ENCODE measurements at regions not wholly inside any gene's neighbourhood (a gene's known extent, or its start where the extent isn't known, plus 50 kb on each side); places are given as distances from the start of the nearest gene placed in this dataset.
A peak's percentile ranks its signal among the peaks of the same experiment; 100 is the strongest.

GRCh38 chr6:56377295-56377694 is 129.9 kb upstream of the COL21A1 start:
- DNase-seq = no peak

- no peak for DNase-seq
Observed at GRCh38 chr6:56375806-56376205, 128.4 kb upstream of the COL21A1 start.

GRCh38 chr6:56374841-56375369 is 127.5 kb upstream of the COL21A1 start:
- DNase-seq = no peak

GRCh38 chr6:56372406-56372995 is 125.1 kb upstream of the COL21A1 start:
- no peak for DNase-seq

- DNase-seq = peak; percentile 44 to 84
Observed at GRCh38 chr6:56370561-56371211, 123.3 kb upstream of the COL21A1 start.

GRCh38 chr6:56370127-56370540 is 122.8 kb upstream of the COL21A1 start:
- DNase-seq = peak; percentile 39 to 51

- no peak for DNase-seq
Observed at GRCh38 chr6:56368491-56368890, 121.1 kb upstream of the COL21A1 start.

GRCh38 chr6:56366141-56366852 is 118.9 kb upstream of the COL21A1 start:
- no peak for DNase-seq

- no peak for DNase-seq
Observed at GRCh38 chr6:56364827-56365339, 117.5 kb upstream of the COL21A1 start.

GRCh38 chr6:56364431-56364826 is 117.0 kb upstream of the COL21A1 start:
- DNase-seq = no peak

GRCh38 chr6:56363796-56364430 is 116.5 kb upstream of the COL21A1 start:
- no peak for DNase-seq

- DNase-seq = no peak
Observed at GRCh38 chr6:56361812-56362211, 114.4 kb upstream of the COL21A1 start.

- DNase-seq = peak; percentile 67 to 68
Observed at GRCh38 chr6:56359201-56359899, 112.0 kb upstream of the COL21A1 start.

- no peak for DNase-seq
Observed at GRCh38 chr6:56357616-56358373, 110.4 kb upstream of the COL21A1 start.

- no peak for DNase-seq
Observed at GRCh38 chr6:56356426-56356825, 109.0 kb upstream of the COL21A1 start.

GRCh38 chr6:56353860-56354259 is 106.5 kb upstream of the COL21A1 start:
- DNase-seq = no peak

GRCh38 chr6:56350628-56351260 is 103.4 kb upstream of the COL21A1 start:
- no peak for DNase-seq

GRCh38 chr6:56349194-56349593 is 101.8 kb upstream of the COL21A1 start:
- DNase-seq = no peak

GRCh38 chr6:56348578-56348977 is 101.2 kb upstream of the COL21A1 start:
- no peak for DNase-seq

GRCh38 chr6:56347526-56347925 is 100.1 kb upstream of the COL21A1 start:
- no peak for DNase-seq

- DNase-seq = no peak
Observed at GRCh38 chr6:56346958-56347357, 99.6 kb upstream of the COL21A1 start.
